ENCODE measurements at regions not wholly inside any gene's neighbourhood (a gene's known extent, or its start where the extent isn't known, plus 50 kb on each side); places are given as distances from the start of the nearest gene placed in this dataset.

GRCh38 chr4:147396105-147396504, 84.8 kb upstream of the EDNRA start:
- POLR2A ChIA-PET (ENCODE audit: low non-redundant PET): no interaction called here
- CTCF ChIA-PET: interaction anchor here (0.6 kb wide), 1 partner anchor 975 kb away, joined by 5 read pairs; no protein-coding TSS in a partner anchor
- no peak for DNase-seq (ENCODE audit: low spot score)
- no peak for TF ChIP-seq CTCF (conservative IDR thresholded peaks at IDR 0.05; ENCODE audit: low read depth)
- no peak overlapping the region for H3K27ac ChIP-seq

DNA sequence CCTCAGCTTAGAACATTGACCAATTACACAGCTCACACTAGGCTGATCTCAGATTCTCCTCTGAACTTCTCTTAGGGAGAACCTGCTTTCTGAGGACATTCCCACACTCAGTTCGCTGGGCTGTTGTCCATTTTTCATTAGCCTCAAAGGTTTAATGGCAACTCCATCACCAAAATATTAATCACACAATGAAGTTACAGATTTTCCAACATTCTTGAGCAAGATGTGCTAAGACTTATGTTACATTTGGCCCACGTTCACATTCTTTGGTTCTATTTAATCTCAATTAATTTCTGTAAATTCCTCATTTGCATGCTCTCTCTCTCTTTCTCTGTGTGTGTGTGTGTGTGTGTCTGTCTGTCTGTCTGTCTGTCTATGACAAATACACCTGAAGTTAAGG, 82.3 kb upstream of the EDNRA start:
- no peak for DNase-seq (ENCODE audit: low spot score)
- H3K27ac ChIP-seq: no peak overlapping the region
- POLR2A ChIA-PET (ENCODE audit: low non-redundant PET): no interaction called here
- CTCF ChIA-PET: no interaction called here
- TF ChIP-seq CTCF (conservative IDR thresholded peaks at IDR 0.05; ENCODE audit: low read depth): no peak

DNA sequence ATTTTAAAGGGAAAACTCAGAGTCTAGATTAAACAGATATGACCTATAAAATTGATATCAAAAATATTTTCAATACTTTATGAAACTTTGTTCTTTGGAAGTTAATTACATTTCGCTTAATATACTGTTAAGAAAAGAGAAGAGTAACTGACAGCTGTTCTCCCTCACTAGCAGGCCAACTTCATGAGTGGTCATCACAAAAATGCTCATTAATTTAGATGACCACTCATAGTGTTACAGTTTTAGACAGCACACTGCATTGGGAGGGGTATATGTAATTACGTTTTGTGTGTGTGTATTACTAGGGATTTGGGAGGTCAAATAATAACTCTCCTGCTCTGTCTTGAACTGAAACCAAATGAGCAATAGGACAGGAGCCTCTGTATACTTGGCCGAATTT, 80.2 kb upstream of the EDNRA start:
- no peak overlapping the region for H3K27ac ChIP-seq
- TF ChIP-seq CTCF (conservative IDR thresholded peaks at IDR 0.05; ENCODE audit: low read depth): no peak
- no peak for DNase-seq (ENCODE audit: low spot score)
- ChIA-PET POLR2A (ENCODE audit: low non-redundant PET) (no interaction called here), CTCF (no interaction called here)

DNA sequence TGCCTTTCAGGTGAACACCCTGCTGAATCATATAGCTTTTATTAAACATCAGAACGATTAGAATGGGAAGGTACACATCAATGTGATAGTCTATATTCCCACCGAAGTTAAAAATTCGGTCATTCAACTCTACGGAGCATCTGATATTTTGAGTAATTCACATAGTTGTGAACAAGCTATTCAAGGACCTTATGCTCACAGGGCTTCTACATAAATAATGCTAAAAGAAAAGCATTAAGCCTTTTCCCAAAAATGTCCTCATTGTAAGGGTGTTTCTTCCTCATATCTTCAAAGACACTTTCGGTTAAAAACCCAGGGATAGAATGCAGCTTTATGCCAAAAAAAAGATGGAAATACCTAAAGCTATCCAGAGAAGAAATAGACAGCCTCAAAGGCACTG, 79.7 kb upstream of the EDNRA start:
- ChIA-PET POLR2A (ENCODE audit: low non-redundant PET) (no interaction called here), CTCF (no interaction called here)
- no peak for DNase-seq (ENCODE audit: low spot score)
- H3K27ac ChIP-seq: no peak overlapping the region
- no peak for TF ChIP-seq CTCF (conservative IDR thresholded peaks at IDR 0.05; ENCODE audit: low read depth)

GRCh38 chr4:147407261-147408045, 73.4 kb upstream of the EDNRA start:
- no peak overlapping the region for H3K27ac ChIP-seq
- TF ChIP-seq CTCF (conservative IDR thresholded peaks at IDR 0.05; ENCODE audit: low read depth): no peak
- ChIA-PET POLR2A (ENCODE audit: low non-redundant PET) (no interaction called here), CTCF (interaction anchor here (0.6 kb wide), 1 partner anchor 234 kb away, joined by 3 read pairs; no protein-coding TSS in a partner anchor)
- DNase-seq (ENCODE audit: low spot score): no peak

DNA sequence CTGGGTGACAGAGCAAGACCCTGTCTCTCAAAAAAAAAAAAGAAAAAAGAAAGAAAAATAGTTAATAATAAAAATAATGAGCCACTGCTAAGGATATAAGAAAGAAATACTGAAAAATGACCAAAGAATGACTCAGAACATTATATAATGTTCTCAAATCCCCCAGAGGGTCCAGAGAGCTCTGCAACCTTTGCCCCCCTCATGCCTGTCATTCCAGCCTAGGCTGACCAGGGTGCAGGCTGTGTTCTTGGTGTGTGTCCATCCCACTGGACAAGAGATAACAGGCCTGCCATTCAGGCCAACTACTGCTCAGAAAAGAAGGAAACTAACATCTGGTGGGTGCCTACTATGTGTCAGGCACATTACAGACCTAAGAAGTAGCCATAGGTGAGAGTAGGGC, 72.7 kb upstream of the EDNRA start:
- CTCF ChIA-PET: interaction anchor here (0.6 kb wide), 1 partner anchor 234 kb away, joined by 3 read pairs; no protein-coding TSS in a partner anchor
- POLR2A ChIA-PET (ENCODE audit: low non-redundant PET): no interaction called here
- DNase-seq (ENCODE audit: low spot score): no peak
- TF ChIP-seq CTCF (conservative IDR thresholded peaks at IDR 0.05; ENCODE audit: low read depth): no peak
- H3K27ac ChIP-seq: no peak overlapping the region

Measured in RWPE1 (cell line).